Neuronal stem cell (in vitro differentiated cells): ENCODE measurements at regions not wholly inside any gene's neighbourhood (a gene's known extent, or its start where the extent isn't known, plus 50 kb on each side); places are given as distances from the start of the nearest gene placed in this dataset. TPM values are rescaled to one million over a fixed set of nuclear protein-coding genes. Genes with fewer than 3 reads are reported as not detected.

Experiments used
- DNase-seq: peaks from one replicate; pipeline ENCODE4 v3.0.0-alpha.2; 2013; ENCODE audit warnings: low spot score
- H2AFZ ChIP-seq: one replicate; pipeline ENCODE4 v1.6.1; 2013; ENCODE audit warnings: mild to moderate bottlenecking, low read length, inconsistent platforms
- H2AK5ac ChIP-seq: 2 replicates; pipeline ENCODE4 v1.6.1; 2013; ENCODE audit warnings: low read depth, mild to moderate bottlenecking, inconsistent platforms, low read length, moderate library complexity, mixed read lengths
- H2BK120ac ChIP-seq: 2 replicates; pipeline ENCODE4 v1.6.1; 2013; ENCODE audit warnings: low read depth, mild to moderate bottlenecking, inconsistent platforms, low read length, moderate library complexity, mixed read lengths
- H2BK12ac ChIP-seq: one replicate; pipeline ENCODE4 v1.6.1; 2013; ENCODE audit warnings: low read length, inconsistent platforms
- H2BK15ac ChIP-seq: 2 replicates; pipeline ENCODE4 v1.6.1; 2013; ENCODE audit warnings: mild to moderate bottlenecking, low read length, inconsistent platforms, mixed read lengths
- H2BK5ac ChIP-seq: one replicate; pipeline ENCODE4 v1.6.1; 2013; ENCODE audit warnings: inconsistent platforms, mild to moderate bottlenecking, low read length, moderate library complexity
- H3K14ac ChIP-seq: one replicate; pipeline ENCODE4 v1.6.1; 2013; ENCODE audit warnings: low read length, inconsistent platforms
- H3K18ac ChIP-seq: 2 replicates; pipeline ENCODE4 v1.6.1; 2013; ENCODE audit warnings: low read length, inconsistent platforms
- H3K23ac ChIP-seq: 2 replicates; pipeline ENCODE4 v1.6.1; 2013; ENCODE audit warnings: low read depth, mild to moderate bottlenecking, mixed read lengths, low read length, inconsistent platforms; ENCODE audit not compliant: poor library complexity
- H3K27ac ChIP-seq: replicated peaks from 3 replicates; pipeline ENCODE4 v1.5.1; 2013; ENCODE audit warnings: low read length, inconsistent platforms
- H3K27me3 ChIP-seq, 3 experiments: 2 replicates each; pipeline ENCODE4 v1.6.1; 2013; ENCODE audit warnings: low read length in 3 of 3, mild to moderate bottlenecking in 2 of 3, inconsistent platforms in 1 of 3, low read depth in 1 of 3, mixed read lengths in 1 of 3, moderate library complexity in 1 of 3; ENCODE audit not compliant: control insufficient read depth in 3 of 3, insufficient read depth in 3 of 3
- H3K36me3 ChIP-seq, 2 donors: replicated peaks in 1 of 2; 2 replicates each; pipeline ENCODE4 v1.6.1; 2013; ENCODE audit warnings: low read length in 2 of 2; ENCODE audit not compliant: control insufficient read depth in 2 of 2, insufficient read depth in 2 of 2
- H3K4ac ChIP-seq: 2 replicates; pipeline ENCODE4 v1.6.1; 2013; ENCODE audit warnings: inconsistent platforms, mild to moderate bottlenecking, low read length, moderate library complexity
- H3K4me1 ChIP-seq, 2 donors: 1 replicate in 1 of 2; 2 replicates in 1 of 2; pipeline ENCODE4 v1.6.1; 2013; ENCODE audit warnings: low read length in 2 of 2, low read depth in 1 of 2; ENCODE audit not compliant: control insufficient read depth in 2 of 2, insufficient read depth in 1 of 2
- H3K4me2 ChIP-seq: one replicate; pipeline ENCODE4 v1.6.1; 2013; ENCODE audit warnings: mild to moderate bottlenecking, low read length, inconsistent platforms; ENCODE audit not compliant: insufficient read depth, poor library complexity, severe bottlenecking
- H3K4me3 ChIP-seq, 2 donors: 2 replicates each; pipeline ENCODE4 v1.5.1; 2013; ENCODE audit warnings: low read length in 2 of 2, mild to moderate bottlenecking in 2 of 2, inconsistent platforms in 1 of 2, moderate library complexity in 1 of 2
- H3K79me1 ChIP-seq: one replicate; pipeline ENCODE4 v1.6.1; 2013; ENCODE audit warnings: low read depth, mild to moderate bottlenecking, inconsistent platforms, low read length, moderate library complexity
- H3K9ac ChIP-seq: one replicate; pipeline ENCODE4 v1.6.1; 2013; ENCODE audit warnings: mild to moderate bottlenecking, low read depth, low read length, inconsistent platforms; ENCODE audit not compliant: poor library complexity
- H3K9me3 ChIP-seq, 2 donors: replicated peaks in 1 of 2; 2 replicates each; pipeline versions ENCODE3 to v1.6.1; 2013; ENCODE audit warnings: low read length in 2 of 2, mild to moderate bottlenecking in 2 of 2, inconsistent platforms in 1 of 2, low read depth in 1 of 2, mixed read lengths in 1 of 2, moderate library complexity in 1 of 2; ENCODE audit not compliant: control insufficient read depth in 2 of 2, insufficient read depth in 1 of 2
- H4K8ac ChIP-seq: one replicate; pipeline ENCODE4 v1.6.1; 2013; ENCODE audit warnings: low read depth, mild to moderate bottlenecking, inconsistent platforms, low read length, moderate library complexity
- H4K91ac ChIP-seq: one replicate; pipeline ENCODE4 v1.6.1; 2013; ENCODE audit warnings: low read length, low read depth, mild to moderate bottlenecking, inconsistent platforms; ENCODE audit not compliant: poor library complexity
- WGBS, 2 donors: extraction: QIAGEN DNeasy Blood & Tissue Kit; methylation state at CpG; one replicate each; pipeline ENCODE4 v1.1.7; 2013; ENCODE audit warnings: missing lambda C conversion rate in 2 of 2, mixed read lengths in 1 of 2; ENCODE audit not compliant: insufficient read length in 2 of 2, insufficient replicate concordance in 1 of 2; ENCODE audit errors: extremely low coverage in 2 of 2; 5-methylcytosine and 5-hydroxymethylcytosine counted together
- small RNA-seq: library from polyadenylated mRNA; stranded (forward); fragments of <200 nt; extraction: miRNeasy Mini kit (QIAGEN cat#:217004); gene quantifications from one replicate; pipeline ENCODE3, GENCODE V24; 2013; ENCODE audit not compliant: insufficient read depth

GRCh38 chr12:76137606-76138005 is 53.1 kb upstream of the NAP1L1 start:
- WGBS, 2 donors, result no CpG with 5 or more reads among the region's 6 CpGs
- Histone ChIP-seq H3K18ac (no peak overlapping the region), H3K27ac (no peak overlapping the region), H4K91ac (no peak overlapping the region), H3K23ac (no peak overlapping the region), H3K79me1 (no peaks in the 10 kb centered on the region), H3K14ac (no peak overlapping the region), H2AK5ac (no peak overlapping the region), H4K8ac (no peak overlapping the region), H3K27me3 (peaks cover 0 to 2% (median 0%) of the 10 kb centered on the region in 3 experiments), H2BK120ac (no peak overlapping the region), H2BK12ac (no peak overlapping the region), H3K9me3 (no peaks in the 10 kb centered on the region), H3K36me3 (no peaks in the 10 kb centered on the region), H2AFZ (no peak overlapping the region), H2BK5ac (no peak overlapping the region), H2BK15ac (no peak overlapping the region), H3K9ac (no peak overlapping the region), H3K4me3 (no peak overlapping the region), H3K4me2 (no peak overlapping the region), H3K4me1 (peaks cover 0 to 3% of the 10 kb centered on the region in 2 donors), H3K4ac (no peak overlapping the region)
- DNase-seq, result no peak

GRCh38 chr12:76135456-76135855 is 51.0 kb upstream of the NAP1L1 start:
- no peak for DNase-seq
- no peak overlapping the region for H2BK12ac ChIP-seq
- no peak overlapping the region for H3K4me2 ChIP-seq
- H3K18ac ChIP-seq, result no peak overlapping the region
- H3K27ac ChIP-seq, result no peak overlapping the region
- H2BK15ac ChIP-seq, result no peak overlapping the region
- no peaks in the 10 kb centered on the region for H3K4me1 ChIP-seq
- H3K9me3 ChIP-seq, result no peaks in the 10 kb centered on the region
- H3K79me1 ChIP-seq, result no peaks in the 10 kb centered on the region
- H3K23ac ChIP-seq, result no peak overlapping the region
- no peak overlapping the region for H3K14ac ChIP-seq
- H4K8ac ChIP-seq, result no peak overlapping the region
- no peak overlapping the region for H2AK5ac ChIP-seq
- no peaks in the 10 kb centered on the region for H3K36me3 ChIP-seq
- H3K27me3 ChIP-seq, result peaks cover 0 to 2% (median 0%) of the 10 kb centered on the region in 3 experiments
- no peak overlapping the region for H2BK5ac ChIP-seq
- H4K91ac ChIP-seq, result no peak overlapping the region
- H3K4ac ChIP-seq, result no peak overlapping the region
- H2BK120ac ChIP-seq, result no peak overlapping the region
- H2AFZ ChIP-seq, result no peak overlapping the region
- H3K4me3 ChIP-seq, result no peak overlapping the region
- no peak overlapping the region for H3K9ac ChIP-seq

Small RNA genes in the stretch of these regions (small RNA-seq; reads per million reads assigned to genes)
- not detected for gene RNU6-1271P
